ENCODE measurements at regions not wholly inside any gene's neighbourhood (a gene's known extent, or its start where the extent isn't known, plus 50 kb on each side); places are given as distances from the start of the nearest gene placed in this dataset.

DNA sequence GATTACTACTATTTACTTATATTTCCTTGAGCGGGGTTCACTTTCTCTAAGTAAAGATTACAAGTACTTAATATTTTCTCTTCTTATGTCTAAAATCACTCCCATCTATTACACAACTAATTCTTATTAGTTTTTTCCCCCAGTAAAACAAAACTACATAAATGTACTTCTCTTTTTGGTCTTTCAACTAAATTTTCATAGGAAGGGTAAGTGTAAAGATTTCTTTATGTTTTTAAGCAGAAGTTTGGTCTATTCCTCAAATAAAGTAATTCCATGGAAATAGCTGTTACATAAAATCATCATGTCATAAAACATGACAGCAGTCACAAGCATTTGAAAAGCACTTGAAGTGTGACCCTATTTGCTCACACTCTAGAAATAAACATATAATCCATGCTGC, 249.0 kb downstream of the ZEB2 start:
- no peak for DNase-seq
- Histone ChIP-seq H3K36me3 (no peaks in the 10 kb centered on the region), H3K27ac (no peak overlapping the region), H3K4me1 (peaks cover 11 to 42% (median 20%) of the 10 kb centered on the region in 6 donors), H3K27me3 (replicated peaks in 1 of 7) (no peaks in the 10 kb centered on the region), H3K9me3 (no peaks in the 10 kb centered on the region), H3K4me3 (no peak overlapping the region)
- 91 to 97% (median 95%) methylated on average over 1 of the region's 1 CpG for WGBS, 5 donors
- intact Hi-C loops (cut with DNase I; ENCODE audit: low total_unique reads), result no loop called here
- TF ChIP-seq, protein P1, sequence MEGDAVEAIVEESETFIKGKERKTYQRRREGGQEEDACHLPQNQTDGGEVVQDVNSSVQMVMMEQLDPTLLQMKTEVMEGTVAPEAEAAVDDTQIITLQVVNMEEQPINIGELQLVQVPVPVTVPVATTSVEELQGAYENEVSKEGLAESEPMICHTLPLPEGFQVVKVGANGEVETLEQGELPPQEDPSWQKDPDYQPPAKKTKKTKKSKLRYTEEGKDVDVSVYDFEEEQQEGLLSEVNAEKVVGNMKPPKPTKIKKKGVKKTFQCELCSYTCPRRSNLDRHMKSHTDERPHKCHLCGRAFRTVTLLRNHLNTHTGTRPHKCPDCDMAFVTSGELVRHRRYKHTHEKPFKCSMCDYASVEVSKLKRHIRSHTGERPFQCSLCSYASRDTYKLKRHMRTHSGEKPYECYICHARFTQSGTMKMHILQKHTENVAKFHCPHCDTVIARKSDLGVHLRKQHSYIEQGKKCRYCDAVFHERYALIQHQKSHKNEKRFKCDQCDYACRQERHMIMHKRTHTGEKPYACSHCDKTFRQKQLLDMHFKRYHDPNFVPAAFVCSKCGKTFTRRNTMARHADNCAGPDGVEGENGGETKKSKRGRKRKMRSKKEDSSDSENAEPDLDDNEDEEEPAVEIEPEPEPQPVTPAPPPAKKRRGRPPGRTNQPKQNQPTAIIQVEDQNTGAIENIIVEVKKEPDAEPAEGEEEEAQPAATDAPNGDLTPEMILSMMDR (IDR thresholded peaks at IDR 0.05 in 8 of 11, conservative IDR thresholded peaks at IDR 0.05 in 3 of 11), result no peak

DNA sequence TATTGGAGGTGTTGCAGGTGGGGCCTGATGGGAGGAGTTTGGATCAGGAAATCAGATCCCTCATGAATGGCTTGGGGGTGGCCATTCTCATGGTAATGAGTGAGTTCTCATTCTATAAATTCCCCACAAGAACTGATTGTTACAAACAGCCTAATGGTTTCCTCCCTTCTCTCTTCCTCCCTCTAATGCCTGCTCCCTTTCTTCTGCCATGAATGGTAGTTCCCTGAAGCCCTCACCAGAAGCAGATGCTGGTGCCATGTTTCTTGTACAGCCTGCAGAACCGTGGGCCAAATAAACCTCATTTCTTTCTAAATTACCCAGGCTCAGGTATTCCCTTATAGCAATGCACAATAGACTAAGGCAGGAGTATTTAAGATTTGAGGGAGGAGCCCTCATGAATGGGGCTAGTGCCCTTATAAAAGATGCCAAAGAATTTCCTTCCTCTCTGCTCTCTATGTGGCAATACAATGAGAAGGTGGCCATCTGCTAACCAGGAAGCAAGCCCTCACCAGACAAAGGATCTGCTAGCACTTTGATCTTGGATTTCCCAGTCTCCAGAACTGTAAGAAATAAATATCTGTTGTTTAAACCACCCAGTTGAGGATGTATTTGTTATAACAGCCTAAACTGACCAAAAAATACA, 251.8 kb downstream of the ZEB2 start:
- intact Hi-C loops (cut with DNase I; ENCODE audit: low total_unique reads), result no loop called here
- H3K27ac ChIP-seq, result peak overlapping the region in 6 of 8 donors; percentile 24 to 53 (median 24)
- TF ChIP-seq POLR2AphosphoS5 (IDR thresholded peaks at IDR 0.05), result no peak
- TF ChIP-seq, protein P1 (IDR thresholded peaks at IDR 0.05 in 8 of 11, conservative IDR thresholded peaks at IDR 0.05 in 3 of 11), result no peak
- no peak for TF ChIP-seq POLR2A (IDR thresholded peaks at IDR 0.05)

DNA sequence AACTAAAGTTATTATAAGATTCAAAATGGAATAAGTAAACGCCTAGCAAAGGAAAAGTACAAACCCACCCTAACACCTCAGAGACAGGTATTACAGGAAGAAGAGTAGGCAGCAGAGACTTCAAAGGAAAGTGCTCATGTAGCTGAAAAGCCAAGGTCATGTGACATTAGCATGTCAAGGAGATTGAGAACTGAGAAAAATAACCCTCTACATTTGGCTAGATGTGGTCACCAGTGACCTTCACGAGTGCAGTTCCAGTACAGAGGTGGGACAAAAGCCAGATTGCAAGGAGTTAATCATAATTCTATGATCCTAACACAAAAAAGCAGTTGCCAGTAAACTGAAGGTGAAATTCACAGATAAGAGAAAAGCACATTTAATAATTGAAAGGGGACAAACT, 252.7 kb downstream of the ZEB2 start:
- WGBS, 5 donors, result 47 to 56% (median 52%) methylated on average over 2 of the region's 2 CpGs
- Histone ChIP-seq H3K4me1 (peaks cover 11 to 42% (median 20%) of the 10 kb centered on the region in 6 donors), H3K36me3 (no peaks in the 10 kb centered on the region), H3K27me3 (replicated peaks in 1 of 7) (no peaks in the 10 kb centered on the region), H3K4me3 (no peak overlapping the region), H3K9me3 (no peaks in the 10 kb centered on the region), H3K27ac (peak overlapping the region in 7 of 8 donors; percentile 24 to 53 (median 25))
- DNase-seq, result no peak
- intact Hi-C loops (cut with DNase I; ENCODE audit: low total_unique reads), result no loop called here
- TF ChIP-seq, protein P1 (IDR thresholded peaks at IDR 0.05 in 8 of 11, conservative IDR thresholded peaks at IDR 0.05 in 3 of 11), result no peak
- no peak for TF ChIP-seq POLR2A (IDR thresholded peaks at IDR 0.05)
- TF ChIP-seq POLR2AphosphoS5 (IDR thresholded peaks at IDR 0.05), result no peak

More for the DNA sequence above, 251.8 kb downstream of the ZEB2 start:
- H3K9me3 ChIP-seq, result no peaks in the 10 kb centered on the region
- DNase-seq, result no peak
- H3K4me3 ChIP-seq, result no peak overlapping the region
- H3K27me3 ChIP-seq (replicated peaks in 1 of 7), result no peaks in the 10 kb centered on the region
- H3K4me1 ChIP-seq, result peaks cover 11 to 42% (median 20%) of the 10 kb centered on the region in 6 donors
- 91 to 100% (median 97%) methylated on average over 1 of the region's 1 CpG for WGBS, 5 donors
- H3K36me3 ChIP-seq, result no peaks in the 10 kb centered on the region

DNA sequence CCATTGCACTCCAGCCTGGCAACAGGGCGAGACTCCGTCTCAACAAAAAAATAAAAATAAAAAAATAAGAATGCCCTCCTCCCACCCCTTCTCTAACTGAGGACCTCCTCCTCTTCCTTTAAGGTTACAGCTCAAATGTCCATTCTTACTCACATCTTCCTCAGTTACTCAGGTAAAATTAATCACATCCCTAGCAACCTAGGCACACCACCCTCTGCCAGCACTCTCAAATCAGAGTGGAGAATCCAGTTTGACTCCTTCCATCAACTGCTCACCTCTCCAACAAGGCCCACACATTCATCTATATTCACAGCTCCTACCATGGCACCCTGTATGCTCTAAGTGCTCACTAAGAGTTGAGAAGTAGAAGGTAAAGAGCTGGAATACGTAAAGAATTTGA, 254.3 kb downstream of the ZEB2 start:
- no peak for DNase-seq
- H3K27me3 ChIP-seq (replicated peaks in 1 of 7), result no peaks in the 10 kb centered on the region
- intact Hi-C loops (cut with DNase I; ENCODE audit: low total_unique reads), result no loop called here
- H3K27ac ChIP-seq, result peak overlapping the region in 4 of 8 donors; percentile 0 to 37 (median 24)
- no peaks in the 10 kb centered on the region for H3K36me3 ChIP-seq
- H3K4me1 ChIP-seq, result peaks cover 11 to 44% (median 24%) of the 10 kb centered on the region in 6 donors
- no peaks in the 10 kb centered on the region for H3K9me3 ChIP-seq
- no peak overlapping the region for H3K4me3 ChIP-seq
- TF ChIP-seq POLR2A (IDR thresholded peaks at IDR 0.05), result no peak
- no peak for TF ChIP-seq POLR2AphosphoS5 (IDR thresholded peaks at IDR 0.05)
- TF ChIP-seq, protein P1 (IDR thresholded peaks at IDR 0.05 in 8 of 11, conservative IDR thresholded peaks at IDR 0.05 in 3 of 11), result no peak
- 94 to 100% (median 97%) methylated on average over 3 of the region's 3 CpGs for WGBS, 5 donors

Data from spleen (tissue), 11 donors.